Tibial nerve (tissue), 3 donors: ENCODE measurements at regions not wholly inside any gene's neighbourhood (a gene's known extent, or its start where the extent isn't known, plus 50 kb on each side); places are given as distances from the start of the nearest gene placed in this dataset.

Source experiments
- POLR2A ChIP-seq, 2 donors: fragments of 450-650 bp; IDR thresholded peaks; one replicate each; pipeline ENCODE4 v1.6.1; 2017; ENCODE audit warnings: antibody characterized with exemption in 2 of 2, mild to moderate bottlenecking in 2 of 2, moderate library complexity in 2 of 2
- TF ChIP-seq, protein P1 (sequence below), 5 experiments: fragments of 200-600 bp in 3 of 5; fragments of 450-650 bp in 2 of 5; sonication (generic) in 3 of 5; IDR thresholded peaks; one replicate each; pipeline ENCODE4 v1.5.1; 2016 to 2019; ENCODE audit warnings: antibody characterized with exemption in 5 of 5, mild to moderate bottlenecking in 3 of 5, moderate library complexity in 2 of 5

DNA sequence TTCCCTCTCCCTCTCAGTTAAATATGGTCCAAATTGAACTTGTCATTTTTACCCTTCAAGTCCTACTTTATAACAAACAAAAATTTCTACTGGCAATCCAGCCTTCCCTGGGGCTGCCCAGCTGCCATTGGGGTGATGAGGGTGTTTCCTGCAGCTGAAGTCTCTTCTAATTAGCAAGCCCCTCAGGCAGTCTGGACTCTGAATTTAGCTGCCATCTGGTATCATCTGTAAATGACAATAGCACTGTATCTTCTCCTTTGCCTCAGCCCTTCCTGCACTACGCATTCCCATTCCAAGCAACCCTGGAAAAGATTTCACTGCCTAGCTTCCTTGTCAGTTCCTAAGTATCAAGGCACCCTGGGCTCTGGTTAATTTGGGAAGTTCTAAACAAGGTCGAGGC, 331.1 kb upstream of the KLF12 start:
- TF ChIP-seq, protein P1, sequence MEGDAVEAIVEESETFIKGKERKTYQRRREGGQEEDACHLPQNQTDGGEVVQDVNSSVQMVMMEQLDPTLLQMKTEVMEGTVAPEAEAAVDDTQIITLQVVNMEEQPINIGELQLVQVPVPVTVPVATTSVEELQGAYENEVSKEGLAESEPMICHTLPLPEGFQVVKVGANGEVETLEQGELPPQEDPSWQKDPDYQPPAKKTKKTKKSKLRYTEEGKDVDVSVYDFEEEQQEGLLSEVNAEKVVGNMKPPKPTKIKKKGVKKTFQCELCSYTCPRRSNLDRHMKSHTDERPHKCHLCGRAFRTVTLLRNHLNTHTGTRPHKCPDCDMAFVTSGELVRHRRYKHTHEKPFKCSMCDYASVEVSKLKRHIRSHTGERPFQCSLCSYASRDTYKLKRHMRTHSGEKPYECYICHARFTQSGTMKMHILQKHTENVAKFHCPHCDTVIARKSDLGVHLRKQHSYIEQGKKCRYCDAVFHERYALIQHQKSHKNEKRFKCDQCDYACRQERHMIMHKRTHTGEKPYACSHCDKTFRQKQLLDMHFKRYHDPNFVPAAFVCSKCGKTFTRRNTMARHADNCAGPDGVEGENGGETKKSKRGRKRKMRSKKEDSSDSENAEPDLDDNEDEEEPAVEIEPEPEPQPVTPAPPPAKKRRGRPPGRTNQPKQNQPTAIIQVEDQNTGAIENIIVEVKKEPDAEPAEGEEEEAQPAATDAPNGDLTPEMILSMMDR (IDR thresholded peaks at IDR 0.05), result no peak
- TF ChIP-seq POLR2A (IDR thresholded peaks at IDR 0.05), result no peak
